Small intestine (tissue), 7 donors: ENCODE measurements at regions not wholly inside any gene's neighbourhood (a gene's known extent, or its start where the extent isn't known, plus 50 kb on each side); places are given as distances from the start of the nearest gene placed in this dataset.

ENCODE experiments used
- DNase-seq, 2 donors: peaks; one replicate each; pipeline versions ENCODE4 v3.0.0 to v3.0.0-alpha.2; 2013
- FAIRE-seq: peaks from 2 replicates; lab custom pipeline; 2012; peaks lifted over from hg19 to GRCh38; lab: Jason Lieb, UNC
- H3K27ac ChIP-seq, 3 donors: one replicate each; pipeline ENCODE4 v1.5.1; 2013; ENCODE audit warnings: low read length in 2 of 3, mild to moderate bottlenecking in 2 of 3, control low read depth in 1 of 3, inconsistent platforms in 1 of 3, low read depth in 1 of 3, moderate library complexity in 1 of 3
- H3K27me3 ChIP-seq, 3 donors: one replicate each; pipeline ENCODE4 v1.6.1; 2013; ENCODE audit warnings: low read length in 3 of 3, inconsistent platforms in 1 of 3; ENCODE audit not compliant: control insufficient read depth in 3 of 3, insufficient read depth in 3 of 3
- H3K36me3 ChIP-seq, 3 donors: one replicate each; pipeline ENCODE4 v1.6.1; 2013; ENCODE audit warnings: low read length in 3 of 3, inconsistent platforms in 1 of 3, low read depth in 1 of 3, mild to moderate bottlenecking in 1 of 3, moderate library complexity in 1 of 3; ENCODE audit not compliant: control insufficient read depth in 3 of 3, insufficient read depth in 2 of 3
- H3K4me1 ChIP-seq, 3 donors: one replicate each; pipeline ENCODE4 v1.6.1; 2013; ENCODE audit warnings: low read length in 2 of 3, inconsistent platforms in 1 of 3, low read depth in 1 of 3, mild to moderate bottlenecking in 1 of 3, moderate library complexity in 1 of 3; ENCODE audit not compliant: control insufficient read depth in 3 of 3, insufficient read depth in 2 of 3
- H3K4me3 ChIP-seq, 3 donors: one replicate each; pipeline ENCODE4 v1.5.1; 2013; ENCODE audit warnings: low read length in 3 of 3, control low read depth in 1 of 3, inconsistent platforms in 1 of 3, low read depth in 1 of 3, mild to moderate bottlenecking in 1 of 3, moderate library complexity in 1 of 3
- H3K9me3 ChIP-seq, 2 donors: one replicate each; pipeline ENCODE4 v1.6.1; 2013; ENCODE audit warnings: low read depth in 1 of 2, low read length in 1 of 2; ENCODE audit not compliant: control insufficient read depth in 2 of 2, insufficient read depth in 1 of 2
- WGBS, 3 donors: extraction: QIAGEN DNeasy Blood & Tissue Kit; methylation state at CpG; one replicate each; pipeline ENCODE4 v1.1.7; 2013; 5-methylcytosine and 5-hydroxymethylcytosine counted together
- donor health status: healthy with polysubstance abuse.
- donor health status: control.
- donor health status: control.
- donor health status: Bipolar disorder and iron deficiency.
- donor health status: healthy.

DNA sequence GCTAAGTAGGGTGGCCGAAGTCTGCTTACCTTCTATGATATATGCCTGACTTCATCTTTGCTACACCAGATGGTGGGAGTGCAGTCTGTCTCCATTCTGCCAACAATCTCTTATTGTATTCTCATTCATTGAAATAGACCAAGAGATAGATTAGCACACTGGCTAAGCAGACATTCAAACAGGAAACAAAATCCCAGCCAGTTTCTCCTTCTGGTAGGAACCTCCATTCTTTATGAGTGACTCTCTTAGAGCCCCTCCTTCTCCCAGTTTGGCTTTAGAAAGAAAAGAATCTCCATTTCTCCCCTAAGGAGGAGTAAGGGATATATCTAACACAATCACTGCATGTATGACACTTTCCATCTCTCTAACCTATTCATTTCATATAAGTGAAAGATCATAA is 118.9 kb upstream of the COL5A2 start:
- WGBS, 3 donors = 69 to 92% (median 84%) methylated on average over 1 of the region's 1 CpG
- H3K4me3 ChIP-seq = no peak overlapping the region
- no peaks in the 10 kb centered on the region for H3K4me1 ChIP-seq
- FAIRE-seq (no peak), DNase-seq (no peak)
- H3K27ac ChIP-seq = no peak overlapping the region
- H3K27me3 ChIP-seq = no peaks in the 10 kb centered on the region
- no peaks in the 10 kb centered on the region for H3K36me3 ChIP-seq
- no peaks in the 10 kb centered on the region for H3K9me3 ChIP-seq

DNA sequence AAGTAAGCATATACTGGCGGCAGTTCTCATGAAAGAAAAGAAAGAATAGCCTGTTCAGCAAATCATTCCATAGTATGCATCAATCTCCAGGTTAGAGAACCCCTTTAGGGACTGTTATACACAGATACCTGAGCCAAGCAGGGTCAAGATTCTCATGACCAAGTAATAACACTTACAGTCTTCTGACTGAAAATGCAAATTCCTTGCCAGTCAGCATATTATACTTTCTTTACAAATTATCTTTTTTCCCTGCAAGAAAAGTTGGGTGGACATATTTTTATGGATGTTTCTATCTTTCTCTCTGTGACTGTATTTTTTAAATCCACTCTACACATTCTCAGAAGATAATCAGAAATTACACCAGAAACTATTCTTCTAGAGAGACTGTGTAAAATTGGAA is 120.4 kb upstream of the COL5A2 start:
- no peak overlapping the region for H3K4me3 ChIP-seq
- no peaks in the 10 kb centered on the region for H3K4me1 ChIP-seq
- H3K27ac ChIP-seq = no peak overlapping the region
- FAIRE-seq = no peak
- H3K36me3 ChIP-seq = no peaks in the 10 kb centered on the region
- H3K27me3 ChIP-seq = no peaks in the 10 kb centered on the region
- no peak for DNase-seq
- WGBS, 3 donors = 74 to 90% (median 84%) methylated on average over 1 of the region's 1 CpG
- no peaks in the 10 kb centered on the region for H3K9me3 ChIP-seq

DNA sequence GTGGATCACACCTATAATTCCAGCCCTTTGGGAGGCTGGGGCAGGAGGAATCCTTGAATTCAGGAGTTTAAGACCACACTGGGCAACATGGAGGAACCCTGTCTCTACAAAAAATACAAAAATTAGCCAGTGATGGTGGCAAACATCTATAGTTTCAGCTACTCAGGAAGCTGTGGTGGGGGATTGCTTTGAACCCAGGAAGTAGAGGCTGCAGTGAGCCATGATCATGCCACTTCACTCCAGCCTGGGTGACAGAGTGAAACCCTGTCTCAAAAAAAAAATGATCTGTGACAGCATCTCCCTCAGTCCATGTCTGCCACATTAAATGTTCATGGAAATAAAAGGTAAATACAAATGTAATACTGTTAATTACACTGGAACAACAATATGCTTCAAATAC is 121.4 kb upstream of the COL5A2 start:
- H3K9me3 ChIP-seq = no peaks in the 10 kb centered on the region
- no peaks in the 10 kb centered on the region for H3K27me3 ChIP-seq
- no peak overlapping the region for H3K27ac ChIP-seq
- FAIRE-seq (no peak), DNase-seq (no peak)
- H3K36me3 ChIP-seq = no peaks in the 10 kb centered on the region
- H3K4me3 ChIP-seq = no peak overlapping the region
- H3K4me1 ChIP-seq = peaks cover 0 to 3% (median 0%) of the 10 kb centered on the region in 3 donors

DNA sequence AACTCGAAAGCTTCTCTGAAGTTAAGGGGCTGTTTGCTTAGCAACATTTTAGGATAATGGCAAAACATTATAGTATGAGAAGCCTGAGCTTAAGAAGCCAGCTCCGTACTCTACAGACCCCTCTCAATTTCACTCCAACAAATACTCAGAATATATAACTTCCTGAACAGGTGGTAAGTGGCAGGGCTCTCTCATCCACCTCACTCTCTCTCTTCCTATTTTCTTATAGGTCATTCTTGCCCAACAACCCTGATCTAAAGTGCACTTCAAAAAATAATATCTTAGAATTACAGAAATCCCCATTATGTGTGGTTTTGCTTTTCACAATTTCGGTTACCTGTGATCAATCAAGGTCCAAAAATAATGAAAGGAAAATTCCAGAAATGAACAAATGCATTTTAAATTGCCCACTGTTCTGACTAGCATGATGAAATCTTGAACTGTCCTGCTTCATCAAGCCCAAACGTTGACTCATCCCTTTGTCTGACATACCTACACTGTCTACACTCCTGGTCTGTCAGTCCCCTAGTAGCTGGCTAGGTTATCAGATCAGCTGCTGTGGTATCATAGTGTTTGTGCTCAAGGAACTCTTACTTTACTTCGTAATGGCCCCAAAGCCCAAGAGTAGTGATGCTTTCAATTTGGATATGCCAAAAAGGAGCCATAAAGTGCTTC is 122.8 kb upstream of the COL5A2 start:
- Histone ChIP-seq H3K4me1 (peaks cover 0 to 9% (median 0%) of the 10 kb centered on the region in 3 donors), H3K4me3 (no peak overlapping the region), H3K36me3 (no peaks in the 10 kb centered on the region), H3K27me3 (no peaks in the 10 kb centered on the region), H3K27ac (no peak overlapping the region), H3K9me3 (no peaks in the 10 kb centered on the region)
- no peak for FAIRE-seq
- DNase-seq = no peak
- WGBS, 3 donors = 73 to 81% (median 76%) methylated on average over 5 of the region's 5 CpGs

DNA sequence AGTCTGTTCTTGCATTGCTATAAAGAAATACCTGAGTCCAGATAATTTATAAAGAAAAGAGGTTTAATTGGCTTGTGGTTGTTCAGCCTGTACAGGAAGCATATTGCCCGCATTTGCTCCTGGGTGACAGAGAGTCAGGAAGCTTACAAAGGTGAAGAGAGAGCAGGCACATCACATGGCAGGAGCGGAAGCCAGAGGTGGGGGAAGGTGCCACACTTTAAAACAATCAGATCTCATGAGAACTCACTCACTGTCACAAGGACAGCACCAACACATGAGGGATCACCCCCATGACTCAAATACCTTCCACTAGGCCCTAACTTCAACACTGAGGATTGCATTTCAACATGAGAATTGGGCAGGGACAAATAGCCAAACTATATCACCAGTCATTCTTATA is 124.8 kb upstream of the COL5A2 start:
- no peak overlapping the region for H3K27ac ChIP-seq
- peaks cover 0 to 12% (median 2%) of the 10 kb centered on the region in 3 donors for H3K4me1 ChIP-seq
- no peaks in the 10 kb centered on the region for H3K36me3 ChIP-seq
- DNase-seq (no peak), FAIRE-seq (no peak)
- H3K4me3 ChIP-seq = no peak overlapping the region
- H3K27me3 ChIP-seq = no peaks in the 10 kb centered on the region
- H3K9me3 ChIP-seq = no peaks in the 10 kb centered on the region
- WGBS, 3 donors = 74 to 86% (median 83%) methylated on average over 2 of the region's 2 CpGs

DNA sequence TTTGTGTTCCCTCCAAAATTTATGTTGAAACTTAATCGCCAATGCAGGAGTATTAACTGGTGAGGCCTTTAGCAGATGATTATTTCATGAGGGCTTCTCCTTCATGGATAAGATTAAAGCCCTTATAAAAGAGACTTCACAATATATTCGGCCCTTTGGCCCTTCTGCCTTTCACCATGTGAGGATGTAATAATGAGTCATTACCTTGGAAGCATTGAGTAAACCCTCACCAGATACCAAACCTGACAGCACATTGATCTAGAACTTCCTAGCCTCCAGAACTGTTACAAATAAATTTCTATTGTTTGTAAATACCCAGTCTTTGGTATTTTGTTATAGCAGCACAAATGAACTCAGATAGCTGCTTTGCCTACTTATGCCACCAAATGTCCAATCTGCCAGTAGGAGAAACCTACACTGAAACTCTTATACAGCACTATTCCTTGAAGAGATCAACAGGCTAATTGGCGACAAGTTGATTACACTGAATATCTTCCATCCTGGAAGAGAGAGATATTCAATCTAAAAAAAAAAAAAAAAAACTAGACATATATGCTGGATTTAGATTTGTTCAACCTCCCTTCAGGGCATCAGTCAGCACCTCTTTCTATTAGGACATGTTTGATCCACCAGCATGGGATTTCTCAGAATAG is 125.9 kb upstream of the COL5A2 start:
- no peaks in the 10 kb centered on the region for H3K27me3 ChIP-seq
- no peak for FAIRE-seq

DNA sequence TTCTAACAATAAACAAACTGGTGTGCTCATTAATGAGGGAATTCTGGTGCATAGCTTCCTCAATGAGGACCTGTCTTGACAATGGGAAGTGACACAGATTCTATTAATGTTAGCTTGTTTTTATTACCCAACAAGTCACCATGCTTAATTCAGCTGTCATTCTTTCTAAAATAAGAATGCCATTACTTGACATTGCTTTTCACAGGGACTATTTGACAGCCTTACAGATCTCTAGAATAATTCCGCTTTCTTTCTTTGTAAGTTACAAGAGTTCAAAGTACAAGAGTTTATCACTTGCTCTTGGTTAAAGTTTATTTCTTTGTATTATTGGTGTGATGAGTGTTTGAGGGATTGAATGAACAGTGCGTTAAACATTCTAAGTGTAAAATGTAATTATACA is 127.0 kb upstream of the COL5A2 start:
- H3K9me3 ChIP-seq = no peaks in the 10 kb centered on the region
- FAIRE-seq (no peak), DNase-seq (peak; percentile 56 to 68)
- no peaks in the 10 kb centered on the region for H3K36me3 ChIP-seq
- 15 to 65% (median 42%) methylated on average over 2 of the region's 2 CpGs for WGBS, 3 donors
- peak overlapping the region in 1 of 3 donors; percentile 36 for H3K27ac ChIP-seq
- no peaks in the 10 kb centered on the region for H3K27me3 ChIP-seq
- no peak overlapping the region for H3K4me3 ChIP-seq
- H3K4me1 ChIP-seq = peaks cover 0 to 12% (median 2%) of the 10 kb centered on the region in 3 donors

More for the DNA sequence above, 125.9 kb upstream of the COL5A2 start:
- H3K9me3 ChIP-seq = no peaks in the 10 kb centered on the region
- peaks cover 0 to 12% (median 2%) of the 10 kb centered on the region in 3 donors for H3K4me1 ChIP-seq
- H3K36me3 ChIP-seq = no peaks in the 10 kb centered on the region
- WGBS, 3 donors = 69 to 86% (median 70%) methylated on average over 3 of the region's 3 CpGs
- peak overlapping the region in 1 of 3 donors; percentile 26 for H3K27ac ChIP-seq
- DNase-seq = peak; percentile 17 to 57
- no peak overlapping the region for H3K4me3 ChIP-seq

DNA sequence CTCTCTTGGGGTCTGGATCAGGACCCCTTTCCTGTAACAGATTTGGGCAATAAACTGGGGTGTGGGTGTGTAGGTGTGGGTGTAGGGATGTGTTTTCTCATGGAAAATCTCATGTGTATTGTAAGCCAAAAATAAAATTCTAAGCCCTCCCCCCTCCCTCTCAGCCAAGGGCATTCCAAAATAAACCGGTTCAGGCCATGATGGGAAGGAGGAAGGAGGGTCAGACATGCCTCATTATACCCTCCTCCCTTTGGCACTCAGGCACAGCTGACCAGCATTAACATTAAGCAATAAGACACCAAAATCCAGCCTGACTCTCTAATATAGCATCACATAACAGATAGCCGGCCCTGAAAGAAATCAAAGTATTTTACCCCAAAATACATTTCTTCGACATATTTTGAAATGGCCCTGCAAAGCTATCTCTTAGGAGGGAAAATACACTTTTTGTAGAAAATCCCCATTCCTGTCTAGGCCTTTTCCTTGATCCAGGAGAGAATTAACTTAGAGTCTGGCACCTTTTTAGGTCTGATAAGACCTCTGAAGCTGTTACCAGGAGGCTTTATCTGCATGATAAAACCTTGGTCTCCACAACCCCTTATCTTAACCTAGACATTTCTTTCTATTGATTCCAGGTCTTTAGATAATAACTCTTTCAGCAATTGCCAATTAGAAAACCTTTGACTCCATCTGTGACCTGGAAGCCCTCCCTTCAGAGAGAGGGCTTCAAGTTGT is 128.7 kb upstream of the COL5A2 start:
- FAIRE-seq (no peak), DNase-seq (no peak)
- no peaks in the 10 kb centered on the region for H3K36me3 ChIP-seq
- 51 to 80% (median 58%) methylated on average over 3 of the region's 3 CpGs for WGBS, 3 donors
- no peaks in the 10 kb centered on the region for H3K27me3 ChIP-seq
- peaks cover 0 to 12% (median 2%) of the 10 kb centered on the region in 3 donors for H3K4me1 ChIP-seq
- no peak overlapping the region for H3K4me3 ChIP-seq
- no peaks in the 10 kb centered on the region for H3K9me3 ChIP-seq
- no peak overlapping the region for H3K27ac ChIP-seq
